Adrenal gland (tissue), 9 donors: ENCODE measurements at regions not wholly inside any gene's neighbourhood (a gene's known extent, or its start where the extent isn't known, plus 50 kb on each side); places are given as distances from the start of the nearest gene placed in this dataset.

Experiments
- DNase-seq, 7 donors: peaks; one replicate each; pipeline ENCODE4 v3.0.0-alpha.2; 2019 to 2020
- H3K27ac ChIP-seq, 5 donors: fragments of 200-600 bp; sonication (generic) in 4 of 5; 1 replicate in 3 of 5; 2 replicates in 2 of 5; pipeline versions ENCODE4 v1.5.1 to v1.8.0; 2016 to 2020; ENCODE audit warnings: mild to moderate bottlenecking in 1 of 5
- H3K27me3 ChIP-seq: fragments of 200-600 bp; 2 replicates; pipeline ENCODE4 v1.8.0; 2021
- H3K36me3 ChIP-seq, 2 donors: fragments of 200-600 bp; replicated peaks in 1 of 2; 1 replicate in 1 of 2; 2 replicates in 1 of 2; pipeline versions ENCODE4 v1.5.1 to v1.8.0; 2018 to 2022
- H3K4me1 ChIP-seq, 2 donors: fragments of 200-600 bp; replicated peaks in 1 of 2; 1 replicate in 1 of 2; 2 replicates in 1 of 2; pipeline versions ENCODE4 v1.5.1 to v1.8.0; 2018 to 2021
- H3K4me3 ChIP-seq, 4 donors: fragments of 200-600 bp; sonication (generic) in 3 of 4; one replicate each; pipeline ENCODE4 v1.5.1; 2016 to 2018
- H3K9me3 ChIP-seq, 3 donors: fragments of 200-600 bp; sonication (generic) in 1 of 3; replicated peaks in 1 of 3; 1 replicate in 2 of 3; 2 replicates in 1 of 3; pipeline versions ENCODE4 v1.5.1 to v1.8.0; 2016 to 2021
- CTCF ChIP-seq, 6 experiments: fragments of 450-650 bp in 4 of 6; fragments of 200-600 bp in 2 of 6; sonication (generic) in 1 of 6; IDR thresholded peaks; 1 replicate in 5 of 6; 2 replicates in 1 of 6; pipeline versions ENCODE4 v1.5.1 to v1.8.0; 2016 to 2021; ENCODE audit warnings: antibody characterized with exemption in 6 of 6, mild to moderate bottlenecking in 2 of 6, moderate library complexity in 1 of 6
- POLR2A ChIP-seq, 2 donors: fragments of 450-650 bp; IDR thresholded peaks; one replicate each; pipeline ENCODE4 v1.6.1; 2017; ENCODE audit warnings: antibody characterized with exemption in 2 of 2, mild to moderate bottlenecking in 2 of 2, moderate library complexity in 1 of 2
- WGBS, 4 donors: extraction: QIAGEN DNeasy Blood & Tissue Kit in 2 of 4; methylation state at CpG; one replicate each; pipeline versions ENCODE4 v1.1.5 to v1.1.7; 2013 to 2017; 5-methylcytosine and 5-hydroxymethylcytosine counted together
- intact Hi-C, 2 donors: fragments of 100-400 bp; cut with DNase I; formaldehyde crosslinking; loops; one replicate each; pipeline versions ENCODE4 v1.14.1 to v1.15.0; 2022 to 2023
- donor health status: healthy with polysubstance abuse.
- donor health status: Bipolar disorder and iron deficiency.
- donor health status: DM: yes; HTN: yes; CAD: no.
- donor health status: DM: no; HTN: no; CAD: no.
- donor health status: DM: no; HTN: no; CAD: no.

DNA sequence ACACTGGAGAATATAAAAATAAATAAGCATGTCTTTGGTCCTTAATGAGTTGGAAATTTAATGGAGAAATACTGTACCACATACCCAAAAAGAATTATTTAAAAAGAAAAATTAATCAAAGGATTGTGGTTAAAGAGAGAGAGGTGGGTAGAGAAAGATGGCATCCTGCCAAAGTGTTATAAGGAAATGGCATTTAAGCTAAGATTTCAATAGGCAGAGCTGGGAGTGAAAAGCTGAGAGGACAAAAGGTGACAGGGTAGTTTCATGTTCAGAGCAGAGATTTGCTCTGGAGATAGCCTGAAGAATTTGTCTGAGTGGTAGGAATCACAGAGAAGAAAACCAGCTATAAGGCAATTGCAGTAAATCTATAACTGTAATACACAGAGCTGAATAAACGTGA, 181.0 kb downstream of the SI start:
- no peaks in the 10 kb centered on the region for H3K4me1 ChIP-seq
- WGBS, 4 donors, result 39 to 50% (median 41%) methylated on average over 1 of the region's 1 CpG
- intact Hi-C loops, result no loop called here
- no peaks in the 10 kb centered on the region for H3K36me3 ChIP-seq
- H3K27me3 ChIP-seq, result no peaks in the 10 kb centered on the region
- TF ChIP-seq CTCF (IDR thresholded peaks at IDR 0.05) (no peak), POLR2A (IDR thresholded peaks at IDR 0.05) (no peak)
- no peak for DNase-seq
- no peak overlapping the region for H3K4me3 ChIP-seq
- no peaks in the 10 kb centered on the region for H3K9me3 ChIP-seq
- no peak overlapping the region for H3K27ac ChIP-seq

- Histone ChIP-seq H3K36me3 (no peaks in the 10 kb centered on the region), H3K9me3 (no peaks in the 10 kb centered on the region), H3K27ac (no peak overlapping the region), H3K4me3 (no peak overlapping the region), H3K4me1 (no peaks in the 10 kb centered on the region), H3K27me3 (no peaks in the 10 kb centered on the region)
- TF ChIP-seq CTCF (IDR thresholded peaks at IDR 0.05), result no peak
- TF ChIP-seq POLR2A (IDR thresholded peaks at IDR 0.05), result no peak
- intact Hi-C loops, result no loop called here
- DNase-seq, result no peak
Measured at GRCh38 chr3:164890061-164890460, 188.2 kb downstream of the SI start.

DNA sequence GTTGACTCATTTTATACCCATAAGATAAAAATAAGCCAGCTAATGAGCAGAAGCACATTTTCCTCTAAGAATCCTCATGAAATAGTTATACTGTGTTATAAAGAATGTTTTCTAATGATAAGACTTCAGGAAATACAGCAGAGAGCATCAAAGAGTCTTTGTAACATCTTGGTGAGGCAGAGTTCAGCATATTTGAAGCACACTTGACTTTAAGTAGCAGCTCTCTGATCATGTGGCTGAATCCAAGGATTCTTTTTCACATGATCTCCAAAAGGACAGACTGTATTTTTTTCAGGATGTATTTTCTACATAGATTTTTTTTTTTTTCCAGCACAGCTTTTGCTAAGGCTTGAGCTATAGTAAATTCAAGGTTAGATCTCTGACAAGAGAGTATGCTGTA, 195.1 kb downstream of the SI start:
- no peaks in the 10 kb centered on the region for H3K4me1 ChIP-seq

DNA sequence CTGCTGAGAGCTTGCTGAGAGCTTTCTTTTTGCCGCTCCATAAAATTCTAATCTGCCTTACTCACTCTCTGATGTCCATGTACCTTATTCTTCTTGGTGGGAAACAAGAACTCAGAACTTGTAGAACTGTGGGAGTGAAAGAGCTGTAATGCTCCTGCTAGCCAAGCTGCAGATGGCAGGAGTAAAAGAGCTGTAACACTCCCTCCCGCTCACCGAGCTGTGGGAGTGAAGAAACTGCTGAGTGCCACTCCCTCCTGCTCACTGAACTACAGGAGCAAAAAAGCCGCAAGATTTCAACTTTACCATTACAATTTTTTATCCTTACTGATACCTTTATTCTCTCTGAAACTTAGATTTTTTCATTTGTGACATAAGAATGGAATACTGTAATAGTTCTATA, 199.1 kb downstream of the SI start:
- H3K36me3 ChIP-seq, result no peaks in the 10 kb centered on the region
- no peaks in the 10 kb centered on the region for H3K4me1 ChIP-seq
- H3K4me3 ChIP-seq, result no peak overlapping the region
- DNase-seq, result no peak
- no peaks in the 10 kb centered on the region for H3K27me3 ChIP-seq
- H3K9me3 ChIP-seq, result no peaks in the 10 kb centered on the region
- intact Hi-C loops, result no loop called here
- 62 to 68% (median 65%) methylated on average over 4 of the region's 4 CpGs for WGBS, 4 donors
- TF ChIP-seq CTCF (IDR thresholded peaks at IDR 0.05) (no peak), POLR2A (IDR thresholded peaks at IDR 0.05) (no peak)
- H3K27ac ChIP-seq, result no peak overlapping the region

More for the DNA sequence above, 195.1 kb downstream of the SI start:
- no peaks in the 10 kb centered on the region for H3K27me3 ChIP-seq
- intact Hi-C loops, result no loop called here
- DNase-seq, result no peak
- H3K4me3 ChIP-seq, result no peak overlapping the region
- H3K27ac ChIP-seq, result no peak overlapping the region
- H3K9me3 ChIP-seq, result no peaks in the 10 kb centered on the region
- H3K36me3 ChIP-seq, result no peaks in the 10 kb centered on the region
- TF ChIP-seq POLR2A (IDR thresholded peaks at IDR 0.05), result no peak
- TF ChIP-seq CTCF (IDR thresholded peaks at IDR 0.05), result no peak
